ENCODE measurements at regions not wholly inside any gene's neighbourhood (a gene's known extent, or its start where the extent isn't known, plus 50 kb on each side); places are given as distances from the start of the nearest gene placed in this dataset.
"Not testable (repeated sequence)": the region's sequence is repeated elsewhere in the genome, so short reads cannot be mapped to it uniquely, and the experiment has no call there.

DNA sequence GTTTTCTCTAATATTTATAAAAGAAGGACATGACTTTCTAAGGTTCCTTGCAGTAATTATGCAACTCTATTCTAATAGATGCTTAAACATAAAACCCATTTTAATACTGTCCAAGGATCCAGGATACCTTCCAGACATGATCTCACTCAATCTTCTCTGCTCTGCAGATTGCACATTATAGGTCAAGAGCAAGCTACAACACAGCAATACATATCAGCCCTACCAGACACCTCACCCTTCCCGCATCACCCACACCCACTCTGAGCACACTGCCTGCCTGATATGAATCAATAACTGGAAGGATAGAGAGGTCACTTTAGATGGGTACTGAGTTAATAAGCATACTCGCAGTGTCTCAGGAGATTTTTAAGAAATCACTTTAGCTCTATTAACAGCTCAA is 74.0 kb upstream of the NBPF26 start:
- not testable (repeated sequence) for DNase-seq (ENCODE audit: low read depth); H3K4me3 ChIP-seq (ENCODE audit: low read depth, low read length)

DNA sequence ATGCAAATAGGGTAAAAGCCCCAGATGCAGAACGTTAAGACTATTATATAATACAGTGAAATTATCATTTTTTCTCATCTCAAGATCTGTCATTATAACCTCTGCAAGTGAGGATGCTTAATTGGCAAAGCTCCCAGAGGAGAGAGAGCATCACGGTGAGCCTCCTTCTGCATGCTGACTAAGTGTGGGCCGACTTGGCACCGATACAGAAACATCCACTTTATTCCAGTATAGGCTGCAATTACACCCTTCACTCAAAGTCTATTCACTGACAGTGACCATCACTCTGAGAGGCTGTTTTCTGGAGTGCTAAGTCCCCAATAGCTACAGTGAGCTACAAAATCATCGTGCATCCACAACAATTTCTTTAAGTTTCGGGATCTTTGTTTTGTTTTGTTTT is 69.6 kb upstream of the NBPF26 start:
- not testable (repeated sequence) for DNase-seq (ENCODE audit: low read depth); H3K4me3 ChIP-seq (ENCODE audit: low read depth, low read length)

DNA sequence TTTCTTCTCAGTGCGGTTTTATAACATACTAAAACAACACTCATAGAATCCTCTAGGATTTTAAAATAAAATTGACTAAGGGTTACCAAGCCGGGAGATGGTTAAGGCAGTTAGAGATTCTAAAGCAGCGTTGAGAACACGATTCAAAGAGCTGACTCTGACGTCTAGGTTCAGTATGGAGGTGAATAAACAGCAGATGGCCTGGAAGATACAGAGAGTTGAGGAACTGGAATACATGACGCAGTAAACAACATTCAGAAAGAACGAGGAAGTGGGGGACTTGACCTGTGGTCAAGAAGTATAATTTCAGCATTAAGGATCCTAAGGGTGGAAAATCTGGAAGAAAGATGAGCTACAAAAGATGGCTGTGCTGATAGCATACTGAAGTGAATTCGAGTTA is 68.4 kb upstream of the NBPF26 start:
- H3K4me3 ChIP-seq (ENCODE audit: low read depth, low read length); DNase-seq (ENCODE audit: low read depth): not testable (repeated sequence)

DNA sequence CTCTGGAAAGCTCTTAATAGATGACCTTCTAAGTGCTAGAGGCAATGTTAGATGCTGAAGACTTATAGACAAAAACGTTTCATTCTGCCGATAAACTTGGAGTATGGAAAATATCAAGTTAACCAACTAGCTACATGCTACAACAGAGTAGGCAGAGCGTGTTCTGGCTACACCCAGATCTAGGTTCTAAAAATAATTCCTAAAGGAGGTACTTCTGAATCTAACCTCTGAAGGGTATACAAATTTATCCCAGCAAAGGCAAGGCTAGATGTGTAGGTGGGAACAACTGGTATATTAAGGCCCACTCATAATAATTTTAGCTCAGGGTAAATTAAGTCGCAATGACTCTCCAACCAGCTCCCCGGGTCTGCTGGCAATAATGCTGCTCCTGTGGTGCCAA is 67.6 kb upstream of the NBPF26 start:
- not testable (repeated sequence) for H3K4me3 ChIP-seq (ENCODE audit: low read depth, low read length); DNase-seq (ENCODE audit: low read depth)

DNA sequence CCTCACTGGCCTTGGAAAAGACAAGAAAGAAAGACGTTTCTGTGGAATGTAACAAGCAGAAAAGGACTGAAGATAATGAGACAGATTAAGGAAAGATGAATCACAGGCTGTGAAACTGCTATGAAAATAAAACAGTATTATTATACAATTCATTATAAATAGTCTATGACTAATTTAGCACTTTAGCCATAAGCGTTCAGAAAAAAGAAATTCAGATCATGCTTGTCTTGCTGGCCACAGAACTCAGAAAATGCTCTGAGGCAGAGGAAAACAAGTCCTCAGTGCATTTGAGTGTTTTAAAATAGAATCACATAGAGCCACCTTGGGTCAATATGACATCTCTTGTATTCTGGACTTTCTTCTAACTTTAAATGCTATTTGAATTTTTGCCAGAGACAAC is 65.9 kb upstream of the NBPF26 start:
- H3K4me3 ChIP-seq (ENCODE audit: low read depth, low read length); DNase-seq (ENCODE audit: low read depth): not testable (repeated sequence)

DNA sequence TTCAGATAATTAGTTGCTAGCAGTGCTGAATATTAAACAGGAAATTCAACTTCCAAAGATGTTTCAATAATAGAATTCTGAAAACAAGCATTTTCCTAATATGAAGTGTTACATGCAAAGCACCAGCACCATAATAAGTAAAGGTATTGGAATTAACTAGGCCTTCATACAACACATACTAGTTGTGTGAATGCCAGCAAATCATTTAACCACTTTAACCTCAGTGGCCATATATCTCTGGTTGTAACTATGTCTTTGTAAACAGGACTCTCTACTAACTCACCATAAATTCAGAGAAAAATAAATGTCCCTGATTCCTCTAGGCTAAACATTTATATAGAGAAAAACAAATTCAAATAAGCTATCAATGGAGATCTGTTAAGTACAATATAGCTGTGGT is 65.1 kb upstream of the NBPF26 start:
- DNase-seq (ENCODE audit: low read depth); H3K4me3 ChIP-seq (ENCODE audit: low read depth, low read length): not testable (repeated sequence)

DNA sequence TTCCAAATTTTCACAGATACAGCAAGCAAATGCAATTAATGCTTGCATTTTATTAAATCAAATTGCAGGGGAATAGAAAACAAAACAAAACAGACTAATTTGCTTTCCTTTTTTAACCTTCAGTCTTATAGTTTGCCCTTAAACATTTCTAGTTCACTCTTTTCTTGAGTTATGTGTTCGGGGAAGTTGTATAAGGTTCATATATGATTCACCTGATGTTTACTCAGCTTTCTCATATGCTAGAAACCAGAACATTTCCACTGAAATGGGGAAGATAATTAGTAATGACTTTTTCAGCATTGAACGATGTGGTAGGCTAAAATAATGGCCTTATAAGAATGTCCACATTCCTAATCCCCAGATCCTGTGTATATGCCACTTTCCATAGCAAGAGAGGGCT is 64.6 kb upstream of the NBPF26 start:
- H3K4me3 ChIP-seq (ENCODE audit: low read depth, low read length); DNase-seq (ENCODE audit: low read depth): not testable (repeated sequence)

DNA sequence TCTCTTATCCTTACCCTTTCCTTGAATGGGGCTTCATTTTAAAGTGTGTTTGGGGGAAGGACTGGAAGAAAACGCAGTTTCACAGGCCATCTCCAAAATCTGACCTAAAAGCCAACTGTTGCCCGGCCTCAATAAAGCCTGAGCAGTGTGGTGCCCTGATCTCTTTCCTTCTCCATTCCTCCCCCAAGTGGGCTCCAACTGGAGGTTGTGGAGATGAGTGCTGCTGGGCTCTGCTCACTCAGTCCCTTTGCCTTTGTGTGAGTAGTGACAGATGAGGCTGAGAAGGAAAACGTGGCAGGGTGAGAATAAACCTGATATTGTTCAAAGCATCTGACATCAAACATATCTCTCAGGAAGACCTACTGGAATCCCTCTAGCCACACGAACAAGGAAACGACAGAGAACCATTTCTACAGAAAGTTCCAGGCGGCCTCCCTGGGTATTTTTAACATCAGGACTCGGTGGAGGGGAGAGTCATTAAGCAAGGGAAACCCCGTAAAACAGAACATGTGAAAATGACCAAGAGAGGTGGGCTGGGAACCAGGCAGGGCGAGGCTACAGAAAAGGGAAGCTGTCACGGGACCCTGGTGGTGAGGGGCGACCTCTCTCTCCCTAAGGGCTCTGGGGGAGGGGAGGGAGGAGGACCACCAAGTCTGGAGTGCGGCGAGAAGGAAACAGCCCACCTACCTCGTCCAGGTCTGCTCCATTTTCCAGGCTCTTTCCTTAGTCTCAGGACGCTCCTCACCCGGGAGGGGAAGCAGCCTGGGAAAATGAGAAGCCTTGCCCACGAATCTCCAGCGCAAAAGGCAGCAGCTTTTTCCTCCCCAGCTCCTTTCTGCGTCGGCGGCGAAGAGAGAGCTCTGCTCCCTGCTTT is 59.1 kb upstream of the NBPF26 start:
- H3K4me3 ChIP-seq (ENCODE audit: low read depth, low read length) = peak overlapping the region; percentile 36
- DNase-seq (ENCODE audit: low read depth) = not testable (repeated sequence)

DNA sequence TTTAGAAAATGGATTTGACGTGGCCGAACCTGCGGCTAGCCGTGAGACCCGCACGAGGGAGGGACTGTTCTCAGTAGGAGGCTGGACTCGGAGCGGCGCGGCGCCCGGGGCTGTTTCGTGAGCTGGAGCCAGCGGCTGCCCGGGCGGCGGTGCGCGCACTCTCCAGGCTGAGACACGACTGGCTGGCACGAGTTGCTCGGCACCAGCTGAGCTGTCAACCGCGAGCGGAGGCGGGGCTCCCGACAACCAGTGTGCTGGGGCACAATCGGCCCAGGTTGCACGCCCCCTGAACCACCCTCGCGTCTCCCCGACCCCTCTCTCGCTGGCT is 58.5 kb upstream of the NBPF26 start:
- peak overlapping the region; percentile 36 for H3K4me3 ChIP-seq (ENCODE audit: low read depth, low read length)
- DNase-seq (ENCODE audit: low read depth) = not testable (repeated sequence)

DNA sequence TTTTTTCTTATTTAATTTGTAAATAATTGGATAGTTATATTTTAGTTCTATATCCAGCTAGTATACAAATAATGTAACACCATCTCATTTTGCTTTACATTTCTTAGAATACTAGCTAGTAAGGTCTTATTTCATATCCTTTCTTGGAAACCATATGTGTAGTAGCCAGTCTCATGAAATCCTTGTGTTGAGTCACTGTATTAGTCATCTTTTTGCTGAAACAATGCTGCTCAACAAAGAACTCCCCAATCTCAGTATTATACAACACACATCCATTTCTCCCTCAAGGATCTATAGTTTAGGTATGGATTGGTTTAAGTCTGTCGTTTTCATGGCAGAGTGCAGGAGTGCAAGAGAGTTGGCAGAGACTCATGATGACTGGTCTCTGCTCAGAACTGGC is 55.6 kb upstream of the NBPF26 start:
- not testable (repeated sequence) for DNase-seq (ENCODE audit: low read depth); H3K4me3 ChIP-seq (ENCODE audit: low read depth, low read length)

All from skeletal muscle cell (primary cell).